ENCODE measurements at regions not wholly inside any gene's neighbourhood (a gene's known extent, or its start where the extent isn't known, plus 50 kb on each side); places are given as distances from the start of the nearest gene placed in this dataset.
A peak's percentile ranks its signal among the peaks of the same experiment; 100 is the strongest.

DNA sequence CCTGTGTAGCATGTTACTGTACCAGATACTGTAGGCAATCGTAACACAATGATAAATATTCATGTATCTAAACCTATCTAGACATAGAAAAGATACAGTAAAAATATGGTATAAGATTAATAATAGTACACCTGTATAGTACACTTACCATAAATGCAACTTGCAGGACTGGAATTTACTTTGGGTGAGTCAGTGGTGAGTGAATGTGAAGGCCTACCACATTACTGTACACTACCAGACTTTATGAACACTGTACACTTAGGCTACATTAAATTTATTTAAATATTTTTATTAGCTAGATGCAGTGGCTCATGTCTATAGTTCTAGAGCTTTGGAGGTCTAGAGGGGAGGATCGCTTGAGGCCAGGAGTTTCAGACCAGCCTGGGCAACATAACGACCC lies 186.6 kb upstream of the ROPN1 start:
- no peak for DNase-seq (ENCODE audit: low spot score)

DNA sequence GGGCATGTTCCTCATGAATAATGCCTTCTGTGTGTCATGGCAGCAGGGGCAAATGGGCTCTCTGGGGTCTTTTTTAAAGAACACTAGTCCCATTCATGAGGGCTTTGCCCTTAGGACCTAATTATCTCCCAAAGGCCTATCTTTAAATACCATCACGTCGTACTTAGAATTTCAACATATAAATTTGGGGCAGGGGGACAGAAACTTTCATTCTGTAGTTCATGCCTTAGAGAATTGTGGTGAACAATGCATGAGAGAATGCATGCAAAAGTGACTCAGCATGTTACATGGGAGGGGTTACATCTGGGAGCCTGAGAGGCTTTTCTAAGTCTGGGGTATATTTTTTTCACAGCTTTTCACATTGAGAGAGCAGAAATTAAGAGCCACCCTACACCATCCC lies 208.5 kb upstream of the ROPN1 start:
- no peak for DNase-seq (ENCODE audit: low spot score)

DNA sequence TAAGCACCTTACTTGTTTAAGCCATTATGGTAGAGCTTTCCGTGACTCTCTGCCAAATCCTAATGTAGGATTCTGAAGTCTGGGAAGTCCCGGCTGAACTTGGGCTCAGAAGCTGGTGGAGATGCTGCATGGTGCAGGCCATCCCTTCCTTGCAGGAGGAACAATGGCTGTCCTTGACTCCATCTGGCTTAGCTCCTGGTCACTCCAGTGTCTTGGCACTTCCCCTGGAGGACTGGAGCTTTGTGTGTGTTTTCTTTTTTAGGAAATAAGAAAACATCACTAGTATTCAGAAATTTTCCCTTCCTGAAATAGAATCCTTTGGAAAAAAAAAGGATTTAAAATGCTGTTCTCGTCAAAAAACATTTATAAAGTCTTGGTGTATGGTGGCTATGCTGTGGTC lies 209.3 kb upstream of the ROPN1 start:
- no peak for DNase-seq (ENCODE audit: low spot score)

DNA sequence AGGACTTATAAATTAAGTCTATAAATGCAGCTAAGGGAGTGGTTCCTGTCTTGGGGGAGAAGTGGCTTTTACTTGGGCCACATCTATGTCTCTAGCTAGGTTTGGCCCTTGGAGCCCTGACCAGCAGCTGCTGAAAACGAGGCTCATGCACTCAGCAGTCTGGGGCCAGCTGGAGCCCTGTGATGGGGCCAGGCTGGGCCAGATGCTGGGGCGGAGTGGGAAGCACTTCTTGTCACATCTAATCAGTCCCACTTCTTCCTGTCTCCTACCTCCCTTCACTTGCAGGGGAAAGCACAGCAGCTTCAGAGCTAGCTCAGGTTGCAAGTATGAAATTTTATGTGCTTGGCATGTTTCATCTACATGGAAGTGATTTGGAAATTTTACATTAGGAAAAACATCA lies 209.9 kb upstream of the ROPN1 start:
- DNase-seq (ENCODE audit: low spot score) = no peak

DNA sequence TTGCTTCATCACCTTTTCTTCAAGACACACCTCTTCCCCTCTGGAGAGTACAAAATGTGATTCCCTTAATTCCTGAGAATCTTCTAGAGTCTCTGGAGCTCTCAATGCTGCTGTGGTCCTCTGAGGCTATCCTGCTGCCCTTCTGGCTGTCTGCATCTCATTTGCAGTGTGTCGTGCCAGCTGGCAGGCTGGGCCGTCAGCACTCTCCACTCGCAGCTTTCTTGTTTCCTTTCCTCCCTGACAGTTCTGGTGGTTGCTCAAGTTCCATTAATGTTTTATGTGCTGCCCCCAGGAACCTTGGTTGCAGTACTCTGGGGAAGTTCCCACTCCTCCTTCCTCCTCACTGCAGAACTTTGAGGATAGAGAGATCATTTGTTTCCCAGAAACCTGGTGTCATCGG lies 210.8 kb upstream of the ROPN1 start:
- no peak for DNase-seq (ENCODE audit: low spot score)

DNA sequence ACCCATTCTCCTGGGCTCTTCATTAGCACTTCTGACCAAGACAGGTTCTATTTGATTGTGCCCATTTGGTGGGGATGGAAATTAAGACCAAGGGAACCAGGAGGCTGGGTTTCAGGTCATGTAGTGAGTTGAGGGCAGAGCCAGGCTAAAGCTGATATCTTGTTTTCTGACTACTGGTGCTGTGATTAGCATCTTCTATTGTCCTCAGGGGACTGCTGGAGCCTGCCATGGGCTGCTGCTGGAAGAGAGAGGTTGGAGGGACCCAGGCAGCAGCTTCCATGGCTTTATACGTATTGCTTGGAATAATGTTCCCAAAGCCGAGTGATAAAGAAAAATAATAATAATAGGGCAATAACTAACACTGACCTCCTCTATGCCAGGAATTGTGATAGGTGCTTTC lies 211.4 kb upstream of the ROPN1 start:
- no peak for DNase-seq (ENCODE audit: low spot score)

DNA sequence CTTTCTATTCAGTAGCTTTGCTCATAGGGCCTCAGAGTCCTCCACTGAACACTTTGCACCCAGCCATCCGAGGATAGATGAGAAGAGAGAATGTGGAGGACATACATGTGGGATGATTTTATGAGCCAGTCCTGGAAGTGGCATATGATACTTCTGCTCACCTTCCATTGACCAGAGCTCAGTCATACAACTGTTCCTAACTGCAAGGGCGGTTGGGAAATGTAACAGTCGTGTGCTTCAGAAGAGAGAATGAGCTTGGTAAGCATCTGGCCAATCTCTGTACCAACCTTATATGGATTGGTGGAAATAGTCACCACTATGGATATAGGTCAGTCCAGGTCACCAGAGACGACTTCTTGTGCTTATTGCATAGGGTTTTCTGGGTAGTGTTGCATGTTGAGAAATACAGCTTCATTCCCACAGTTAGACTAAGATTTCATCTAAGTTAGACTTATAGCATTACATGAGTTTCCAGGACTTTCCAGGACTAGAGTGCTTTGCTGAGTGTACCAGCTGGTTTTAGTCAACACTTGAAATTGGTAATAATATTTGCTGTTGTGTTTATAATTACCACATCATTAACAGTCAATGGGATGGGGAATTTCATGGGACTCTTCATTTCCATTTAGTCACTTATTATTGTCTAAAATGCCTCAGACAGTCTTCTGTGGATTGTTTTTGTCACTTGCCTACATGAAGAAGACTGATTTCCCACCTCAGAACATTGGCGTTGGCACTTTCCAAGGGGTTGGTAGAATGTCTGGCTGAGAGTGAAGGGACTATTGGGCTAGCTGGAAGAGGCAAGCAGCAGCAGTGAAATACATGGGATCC lies 214.5 kb upstream of the ROPN1 start:
- DNase-seq (ENCODE audit: low spot score) = no peak

DNA sequence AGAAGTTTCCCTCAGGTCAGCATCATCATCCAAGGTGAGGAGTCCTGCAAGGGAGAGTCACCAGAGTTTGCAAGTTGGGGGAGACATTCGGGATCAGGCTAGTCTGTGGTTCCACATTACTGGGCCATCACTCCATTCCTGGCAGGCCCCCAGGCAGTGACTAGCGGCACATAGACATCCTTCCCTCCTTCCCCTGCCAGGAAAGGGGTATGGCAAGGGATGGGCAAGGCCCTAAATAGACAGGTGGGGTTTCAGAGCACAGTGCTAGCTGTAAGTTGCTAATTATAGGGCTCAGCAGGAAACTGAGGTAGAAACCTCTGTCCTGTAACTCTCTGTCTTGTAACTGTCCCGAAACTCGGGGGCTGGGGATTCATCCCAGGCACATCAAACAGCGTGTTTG lies 215.2 kb upstream of the ROPN1 start:
- DNase-seq (ENCODE audit: low spot score) = no peak

DNA sequence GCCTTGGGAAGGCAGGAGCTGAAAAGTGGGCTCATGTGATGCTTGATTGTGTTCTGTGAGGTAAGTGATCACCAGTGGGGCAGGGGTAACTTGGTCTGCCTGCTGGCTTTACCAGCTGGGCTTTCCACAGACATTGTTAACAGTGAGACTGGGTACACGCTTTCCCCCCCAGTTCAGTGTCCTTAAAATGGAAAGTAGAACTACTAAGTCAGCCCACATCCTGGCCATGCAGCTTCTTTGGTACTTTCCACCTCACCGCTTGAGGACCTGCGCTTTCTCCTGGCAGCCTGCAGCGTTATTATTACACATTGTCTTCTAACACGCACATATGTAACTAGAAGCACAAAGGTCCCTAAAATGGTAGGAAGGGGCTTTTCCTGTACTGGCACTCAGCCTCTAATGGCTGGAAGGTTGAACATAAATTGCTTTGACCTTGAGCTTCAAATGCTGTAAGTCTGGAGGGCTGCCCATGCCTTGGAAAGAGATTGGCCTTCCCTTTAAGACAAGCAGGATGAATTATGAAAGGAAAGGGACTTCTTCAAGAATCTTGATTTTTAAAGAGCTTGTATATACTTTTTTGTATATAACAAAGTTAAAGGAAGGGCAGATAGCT lies 216.1 kb upstream of the ROPN1 start:
- no peak for DNase-seq (ENCODE audit: low spot score)

DNA sequence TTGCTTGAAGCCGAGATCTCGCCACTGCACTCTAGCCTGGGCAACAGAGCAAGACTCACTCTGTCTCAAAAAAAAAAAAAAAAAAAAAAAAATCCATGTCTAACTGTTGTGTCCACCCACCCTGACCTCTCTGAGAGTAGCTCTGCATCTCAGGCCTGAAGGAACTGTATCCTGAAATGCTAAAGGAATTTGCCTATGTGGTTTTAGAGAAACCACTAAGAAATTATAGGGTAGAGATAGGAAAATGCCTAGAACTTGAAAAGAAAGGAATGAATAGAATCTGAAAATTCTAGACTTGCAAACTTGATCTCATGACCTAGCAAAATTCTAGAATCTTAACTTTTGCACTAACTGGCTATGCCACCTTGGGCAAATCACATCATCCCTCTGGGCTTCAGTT lies 217.5 kb upstream of the ROPN1 start:
- no peak for DNase-seq (ENCODE audit: low spot score)

DNA sequence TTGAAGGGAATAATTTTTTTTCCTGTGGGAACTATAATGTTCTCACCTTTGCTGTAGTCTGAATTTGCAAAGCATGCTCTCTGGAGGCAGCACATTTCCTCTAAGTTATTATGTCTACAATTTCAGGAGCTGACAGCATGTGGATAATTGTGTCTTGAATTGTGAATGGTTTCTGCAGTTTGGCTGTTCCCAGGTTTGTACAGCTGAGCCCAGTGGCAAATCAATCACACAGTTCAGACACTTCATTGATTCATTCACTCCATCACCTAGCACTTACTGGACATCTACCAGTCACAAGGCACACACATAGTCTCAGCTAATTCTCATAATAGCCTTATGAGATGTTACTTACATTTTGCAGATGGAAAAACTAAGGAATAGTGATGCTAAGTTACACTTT lies 219.0 kb upstream of the ROPN1 start:
- DNase-seq (ENCODE audit: low spot score) = no peak

DNA sequence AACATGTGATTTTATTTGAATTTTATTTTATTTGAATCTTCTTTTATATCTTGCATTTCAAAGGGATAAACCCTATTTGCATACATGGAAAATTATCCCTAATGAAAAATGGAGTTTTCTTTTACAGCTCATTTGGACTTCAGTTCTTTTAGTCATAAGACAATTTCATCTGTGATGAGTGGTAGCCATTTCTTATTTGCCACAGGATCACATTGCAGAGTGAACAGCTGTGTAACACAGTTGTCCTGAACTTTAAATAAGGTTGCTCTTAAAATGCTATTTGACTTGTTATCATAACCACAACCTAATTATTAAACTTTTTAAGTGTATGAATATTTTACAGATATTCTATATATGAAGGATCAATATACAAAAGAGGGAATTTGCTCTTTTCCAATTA lies 221.7 kb upstream of the ROPN1 start:
- DNase-seq (ENCODE audit: low spot score) = no peak

DNA sequence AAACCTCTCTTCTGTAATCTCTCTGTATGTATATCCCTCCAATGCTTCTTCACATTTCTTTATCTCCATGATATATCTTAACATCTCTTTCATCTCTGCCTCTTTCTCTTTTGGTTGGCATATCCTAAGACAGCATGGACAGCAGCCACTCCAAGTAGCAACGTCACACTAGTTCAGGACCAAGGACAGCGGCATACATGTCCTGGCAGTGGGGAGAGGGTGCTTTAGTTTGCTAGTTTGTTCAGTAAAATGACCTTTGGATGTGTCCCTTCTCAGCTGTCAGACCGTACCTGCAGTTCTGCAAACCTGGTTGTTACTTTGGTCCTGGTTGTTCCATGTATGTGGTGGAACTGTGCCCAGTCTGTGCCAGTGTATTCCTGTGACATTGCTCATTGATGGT lies 225.6 kb upstream of the ROPN1 start:
- DNase-seq (ENCODE audit: low spot score) = peak; percentile 66

DNA sequence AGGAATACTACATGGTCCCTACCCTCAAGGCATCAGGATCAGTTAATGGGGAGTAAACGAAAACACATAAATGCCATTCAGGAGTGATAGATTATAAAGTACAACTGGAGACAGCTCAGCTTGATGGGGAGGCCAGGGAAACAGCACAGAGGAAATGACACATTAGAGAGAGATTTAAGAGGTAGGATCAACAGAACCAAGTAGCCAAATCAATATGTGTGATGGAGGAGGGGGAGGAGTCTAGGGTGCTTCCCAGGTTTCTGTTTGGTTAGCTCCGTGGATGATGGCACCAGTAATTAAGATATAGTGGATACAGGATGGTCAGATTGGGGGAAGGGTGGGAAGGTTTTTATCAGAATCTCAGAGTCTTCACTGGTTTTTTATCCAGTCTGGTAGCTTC lies 229.5 kb upstream of the ROPN1 start:
- no peak for DNase-seq (ENCODE audit: low spot score)

DNA sequence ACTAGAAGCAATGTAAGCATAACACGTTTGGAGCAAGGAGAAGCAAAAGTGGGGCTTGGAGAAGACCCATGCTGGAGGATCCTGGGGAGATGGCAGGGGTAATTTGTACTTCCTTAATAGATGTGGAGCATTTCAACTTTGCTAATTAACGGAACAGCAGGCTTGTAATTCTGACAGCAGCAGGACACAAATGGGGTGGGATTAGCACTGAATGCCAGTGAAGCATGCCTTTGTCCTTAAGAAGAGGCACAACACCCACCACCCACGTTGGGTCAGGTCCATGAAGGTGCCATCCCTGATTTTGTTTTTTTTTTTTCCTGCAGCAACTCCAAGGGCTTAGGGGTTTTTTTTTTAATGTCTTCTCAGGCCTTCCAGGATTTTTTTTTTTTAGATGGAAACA lies 231.9 kb upstream of the ROPN1 start:
- no peak for DNase-seq (ENCODE audit: low spot score)

DNA sequence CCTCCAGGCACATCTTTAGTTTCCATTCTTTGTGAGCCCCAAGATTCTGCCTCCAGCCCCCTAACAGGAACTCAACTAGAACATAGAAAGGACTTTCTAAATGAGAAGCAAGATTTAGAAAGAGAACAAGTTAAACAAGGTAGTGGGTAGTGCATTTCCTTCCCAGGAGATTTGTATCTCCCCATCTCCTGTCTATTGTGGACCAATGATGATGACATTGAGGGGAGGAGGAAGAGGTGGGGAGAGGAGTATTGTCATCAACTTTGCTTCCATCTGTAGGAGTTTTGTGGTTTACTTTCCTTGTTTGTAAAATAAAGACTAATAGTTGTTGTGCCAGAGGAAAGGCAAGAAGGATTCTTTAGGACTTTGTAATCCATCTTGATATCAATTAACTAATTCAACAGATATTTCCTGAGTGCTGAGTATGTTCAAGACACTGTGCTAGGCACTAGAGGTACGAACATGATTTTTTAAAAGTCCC lies 235.3 kb upstream of the ROPN1 start:
- no peak for DNase-seq (ENCODE audit: low spot score)

DNA sequence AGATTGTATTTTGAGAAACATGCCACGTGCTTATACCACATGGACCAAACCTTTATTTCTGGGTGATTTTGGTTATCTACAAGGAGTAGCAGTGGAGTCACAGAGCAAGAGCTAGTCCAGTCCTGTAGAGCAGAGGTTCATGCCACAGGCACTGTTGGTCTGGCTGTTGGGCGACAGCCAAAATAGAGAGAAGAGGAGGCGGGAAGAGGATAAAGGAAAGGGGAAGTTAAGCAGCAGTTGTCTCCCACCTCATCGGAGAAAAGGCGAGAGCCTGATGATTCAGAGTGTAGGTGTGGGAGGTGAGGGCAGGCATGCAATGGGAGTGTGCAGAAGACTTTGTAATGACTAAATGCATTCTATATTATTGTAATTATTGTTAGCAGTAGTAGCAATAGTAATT lies 237.5 kb upstream of the ROPN1 start:
- DNase-seq (ENCODE audit: low spot score) = no peak

DNA sequence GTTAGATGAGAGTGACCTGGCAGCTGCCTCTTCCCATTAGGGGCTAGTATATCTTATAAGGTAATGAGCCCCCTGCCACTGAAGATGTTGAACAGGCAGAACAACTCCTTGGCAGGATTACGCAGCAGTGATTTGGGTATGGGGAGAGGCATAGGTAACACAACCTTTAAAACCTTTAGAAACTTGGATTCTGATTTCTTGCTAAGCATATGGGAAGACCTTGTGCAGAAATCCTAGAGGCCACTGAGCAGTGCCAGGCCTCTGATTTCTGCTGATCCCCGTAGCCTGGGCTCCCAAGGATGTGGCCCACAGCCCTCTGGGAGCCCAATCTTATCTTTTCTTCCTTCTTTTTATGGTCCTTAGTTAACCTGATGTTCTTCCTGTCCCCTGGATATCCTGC lies 237.9 kb upstream of the ROPN1 start:
- no peak for DNase-seq (ENCODE audit: low spot score)

DNA sequence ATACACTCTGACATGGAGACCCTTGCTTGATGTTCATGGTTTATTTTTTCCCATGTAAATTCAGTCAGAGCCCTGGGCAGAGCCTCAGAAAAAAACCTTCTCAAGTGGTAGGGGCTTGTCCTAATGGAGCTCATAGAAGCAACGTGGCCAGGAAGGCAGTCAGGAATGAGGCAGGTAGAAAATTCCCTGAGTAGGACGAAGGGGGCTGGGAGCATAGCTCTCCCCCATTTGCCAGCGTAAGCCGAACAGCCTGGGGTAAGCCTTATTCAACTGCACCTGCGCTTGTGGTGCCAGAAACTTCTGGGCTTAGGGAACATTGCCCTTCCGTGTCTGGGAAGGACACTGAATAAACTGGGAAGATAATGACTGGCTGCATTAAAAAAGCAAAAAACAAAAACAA lies 238.5 kb upstream of the ROPN1 start:
- no peak for DNase-seq (ENCODE audit: low spot score)

DNA sequence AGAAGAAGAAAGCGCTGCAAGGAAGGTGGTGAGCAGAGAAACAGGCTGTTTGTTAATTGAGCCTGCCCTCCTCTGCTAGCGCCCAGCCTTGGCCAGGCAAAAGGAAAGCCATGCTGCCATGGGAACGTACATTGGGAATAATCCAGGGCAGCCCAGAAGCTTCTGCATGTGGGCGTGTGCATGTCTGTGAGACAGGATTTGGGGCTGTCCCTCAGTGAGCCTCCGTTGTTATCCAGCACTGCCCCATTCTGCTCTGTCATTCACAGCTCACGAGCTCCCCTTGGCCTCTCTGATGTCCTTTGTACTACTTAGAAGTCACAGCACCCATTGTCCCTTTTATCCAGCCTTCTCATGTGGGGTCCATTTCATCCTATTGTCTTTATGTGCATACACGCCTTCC lies 239.1 kb upstream of the ROPN1 start:
- DNase-seq (ENCODE audit: low spot score) = no peak

DNA sequence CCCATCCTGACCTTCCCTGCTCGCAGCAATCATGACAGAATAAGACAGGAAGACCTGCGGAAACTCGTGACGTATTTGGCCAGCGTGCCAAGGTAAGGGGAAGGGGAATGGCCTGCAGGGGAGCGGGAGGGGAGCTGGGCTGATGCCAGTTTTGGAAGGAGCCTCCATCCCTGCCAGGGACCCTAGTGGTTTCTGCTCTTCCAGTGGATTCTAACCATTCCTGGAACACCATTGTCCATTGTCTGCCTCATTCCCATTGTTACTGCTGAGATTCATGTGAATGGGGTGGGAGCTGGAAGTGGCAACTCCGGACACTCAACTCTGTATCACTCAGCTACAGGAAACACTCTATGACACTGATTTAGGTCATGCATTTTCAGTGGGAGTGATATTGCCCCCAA lies 242.9 kb upstream of the ROPN1 start:
- no peak for DNase-seq (ENCODE audit: low spot score)

DNA sequence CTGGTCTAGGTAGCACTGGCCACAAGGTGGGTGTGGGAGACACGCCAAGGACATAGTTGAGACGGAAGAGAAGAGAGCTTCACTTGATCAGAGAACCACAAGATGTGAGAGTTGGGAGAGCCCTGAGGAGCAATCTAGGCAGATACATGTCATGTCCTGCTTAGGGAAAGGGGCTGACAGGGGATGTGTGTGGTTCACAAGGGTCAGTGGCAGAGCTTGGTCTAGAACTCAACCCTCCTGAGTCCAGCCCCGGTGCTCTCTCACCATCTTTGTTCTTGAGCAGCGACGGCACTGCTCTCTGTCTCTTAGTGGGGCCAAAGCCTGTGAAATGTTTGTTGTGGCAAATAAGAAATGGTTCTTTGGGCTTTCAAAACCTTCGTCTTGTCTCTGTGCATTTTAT lies 243.5 kb upstream of the ROPN1 start:
- no peak for DNase-seq (ENCODE audit: low spot score)

DNA sequence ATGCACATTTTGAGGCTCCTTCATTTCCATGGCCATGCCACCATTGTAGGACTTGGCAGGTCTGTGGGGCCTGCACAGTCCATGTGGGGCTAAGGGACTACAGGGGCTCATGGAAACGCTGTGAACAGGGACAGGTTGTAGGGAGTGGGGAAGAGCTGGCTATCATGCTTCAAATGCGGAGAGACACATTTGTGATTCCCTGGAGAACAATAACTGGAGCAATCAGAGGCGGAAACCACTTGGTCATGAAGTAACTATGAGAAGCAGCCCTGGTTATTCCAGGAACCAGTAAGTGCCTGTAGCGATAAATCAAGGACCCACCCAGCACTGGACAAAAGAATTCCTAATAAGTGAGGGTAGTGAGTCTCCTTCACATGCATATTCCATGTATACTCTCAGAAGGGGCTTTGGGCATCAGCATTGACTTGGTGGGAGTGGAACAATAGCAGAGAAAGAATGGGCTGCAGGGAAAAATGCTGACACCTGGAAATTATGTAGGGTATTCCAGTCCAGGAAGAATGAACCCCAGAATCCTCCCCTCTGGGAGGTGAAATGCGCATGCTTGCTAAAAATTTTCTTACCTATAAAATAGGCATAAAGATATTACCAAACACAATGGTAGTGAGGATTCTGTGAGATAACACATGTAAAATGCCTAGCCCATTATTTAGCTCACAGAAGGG lies 251.4 kb upstream of the ROPN1 start:
- no peak for DNase-seq (ENCODE audit: low spot score)
